Panc1 (cell line): ENCODE measurements at regions not wholly inside any gene's neighbourhood (a gene's known extent, or its start where the extent isn't known, plus 50 kb on each side); places are given as distances from the start of the nearest gene placed in this dataset.

Source experiments
- ATAC-seq: fragments of 200-7000 bp; cut with Tn5 transposase; 2 replicates; pipeline ENCODE4 v1.9.1; 2020; ENCODE audit warnings: mild to moderate bottlenecking, moderate library complexity
- BruUV-seq: library from RNA; stranded (reverse); fragments of 400-500 nt; replicated peaks from 2 replicates; lab custom pipeline; 2021; lab: Mats Ljungman, UMichigan
- CTCF ChIA-PET: fragments of 300-600 bp; sonication (Branson Sonifier 250); formaldehyde crosslinking; loops from one replicate; lab custom pipeline; 2022; ENCODE audit warnings: antibody characterized with exemption; lab: Charles Lee
- POLR2A ChIA-PET: fragments of 300-600 bp; sonication (Branson Sonifier 250); formaldehyde crosslinking; loops from one replicate; lab custom pipeline; 2022; ENCODE audit warnings: antibody characterized with exemption; lab: Charles Lee
- DNase-seq: peaks from one replicate; pipeline ENCODE4 v3.0.0-alpha.2; 2010; ENCODE audit warnings: low read depth, low spot score
- H3K27ac ChIP-seq: 2 replicates; pipeline ENCODE4 v1.5.1; 2011; ENCODE audit warnings: mild to moderate bottlenecking, low read length, inconsistent platforms
- H3K27me3 ChIP-seq: fragments of 200-500 bp; sonication (Bioruptor generic); 2 replicates; pipeline ENCODE4 v1.6.0; 2014; ENCODE audit warnings: low read length, inconsistent platforms; ENCODE audit not compliant: control insufficient read depth, insufficient read depth
- H3K36me3 ChIP-seq: fragments of 200-500 bp; sonication (Bioruptor generic); 2 replicates; pipeline ENCODE4 v1.5.1; 2014; ENCODE audit warnings: inconsistent platforms, mild to moderate bottlenecking, low read length, moderate library complexity; ENCODE audit not compliant: control insufficient read depth, insufficient read depth
- H3K4me1 ChIP-seq: 2 replicates; pipeline ENCODE4 v1.5.1; 2011; ENCODE audit warnings: inconsistent platforms, mild to moderate bottlenecking, low read length, moderate library complexity; ENCODE audit not compliant: control insufficient read depth, insufficient read depth
- H3K4me3 ChIP-seq, 2 experiments: 2 replicates each; pipeline ENCODE4 v1.5.1; 2011 to 2012; ENCODE audit warnings: low read depth in 2 of 2, low read length in 2 of 2, mild to moderate bottlenecking in 2 of 2, inconsistent platforms in 1 of 2, moderate library complexity in 1 of 2
- H3K9me3 ChIP-seq: fragments of 200-500 bp; sonication (Bioruptor generic); 2 replicates; pipeline ENCODE4 v1.5.1; 2014; ENCODE audit warnings: low read depth, mild to moderate bottlenecking, inconsistent platforms, low read length, moderate library complexity; ENCODE audit not compliant: control insufficient read depth, insufficient read depth
- CTCF ChIP-seq: fragments of 450-650 bp; IDR thresholded peaks from 2 replicates; pipeline ENCODE4 v1.5.1; 2017; ENCODE audit warnings: mild to moderate bottlenecking
- POLR2AphosphoS5 ChIP-seq: IDR thresholded peaks from 2 replicates; pipeline ENCODE4 v1.6.1; 2012; ENCODE audit warnings: mild to moderate bottlenecking, low read depth, low read length, moderate library complexity
- REST ChIP-seq, 2 experiments: IDR thresholded peaks; 2 replicates each; pipeline ENCODE4 v1.6.1; 2011 to 2012; ENCODE audit warnings: low read depth in 2 of 2, control low read depth in 1 of 2, low read length in 1 of 2, mild to moderate bottlenecking in 1 of 2, moderate library complexity in 1 of 2; ENCODE audit not compliant: insufficient read depth in 1 of 2
- SIN3A ChIP-seq: IDR thresholded peaks from 2 replicates; pipeline ENCODE4 v1.6.1; 2012; ENCODE audit warnings: low read depth, mild to moderate bottlenecking, low read length, moderate library complexity, borderline replicate concordance; ENCODE audit not compliant: insufficient read depth
- TCF7L2 ChIP-seq: IDR thresholded peaks from 2 replicates; pipeline ENCODE4 v1.6.1; 2011; ENCODE audit warnings: mild to moderate bottlenecking, low read depth, low read length, inconsistent platforms
- in situ Hi-C: cut with HindIII; loops from 2 replicates; pipeline ENCODE4 v1.10.0; 2016; ENCODE audit warnings: low sequenced_read_pairs, low pct_unique_long_range_greater_than_20kb
- intact Hi-C: fragments of 100-400 bp; cut with micrococcal nuclease; formaldehyde crosslinking; loops from one replicate; pipeline ENCODE4 v1.10.0; 2022; ENCODE audit not compliant: unreplicated experiment

GRCh38 chr12:34303091-34303870 is 281.0 kb downstream of the ALG10 start:
- ChIA-PET CTCF (no interaction called here), POLR2A (no interaction called here)
- Histone ChIP-seq H3K36me3 (no peaks in the 10 kb centered on the region), H3K27me3 (peaks cover 13% of the 10 kb centered on the region; the same call in 1 of the 2 replicates), H3K27ac (no peak overlapping the region), H3K4me1 (0 out of 2 replicates have a peak, but pooled peaks cover under 1% of the 10 kb centered on the region), H3K4me3 (no peak overlapping the region), H3K9me3 (no peaks in the 10 kb centered on the region)
- no TSS peak for BruUV-seq
- TF ChIP-seq POLR2AphosphoS5 (no peak), CTCF (no peak), SIN3A (no peak), REST (IDR thresholded peaks at IDR 0.05; ENCODE audit: insufficient read depth in 1 of 2, low read depth in 2 of 2, low read length in 1 of 2) (no peak), TCF7L2 (no peak)
- ATAC-seq (no peak), DNase-seq (no peak)
- in situ Hi-C loops (no loop called here), intact Hi-C loops (no loop called here)

- no TSS peak for BruUV-seq
- POLR2A ChIA-PET: no interaction called here
- Histone ChIP-seq H3K27ac (no peak overlapping the region), H3K36me3 (no peaks in the 10 kb centered on the region), H3K9me3 (no peaks in the 10 kb centered on the region), H3K4me3 (no peak overlapping the region), H3K27me3 (peaks cover 13% of the 10 kb centered on the region; the same call in 1 of the 2 replicates), H3K4me1 (no peaks in the 10 kb centered on the region)
- in situ Hi-C loops: no loop called here
- DNase-seq (no peak), ATAC-seq (no peak)
- TF ChIP-seq SIN3A (no peak), TCF7L2 (no peak), CTCF (no peak), REST (IDR thresholded peaks at IDR 0.05; ENCODE audit: insufficient read depth in 1 of 2, low read depth in 2 of 2, low read length in 1 of 2) (no peak), POLR2AphosphoS5 (no peak)
- intact Hi-C loops: no loop called here
- CTCF ChIA-PET: no interaction called here
Observed at GRCh38 chr12:34304001-34304400, 281.7 kb downstream of the ALG10 start.
